UCSD-AML1 (cell line): ENCODE measurements at regions not wholly inside any gene's neighbourhood (a gene's known extent, or its start where the extent isn't known, plus 50 kb on each side); places are given as distances from the start of the nearest gene placed in this dataset.

ENCODE experiments used
- DNase-seq: peaks from one replicate; lab custom pipeline; 2025; ENCODE audit not compliant: unreplicated experiment; lab: John Stamatoyannopoulos, UW

DNA sequence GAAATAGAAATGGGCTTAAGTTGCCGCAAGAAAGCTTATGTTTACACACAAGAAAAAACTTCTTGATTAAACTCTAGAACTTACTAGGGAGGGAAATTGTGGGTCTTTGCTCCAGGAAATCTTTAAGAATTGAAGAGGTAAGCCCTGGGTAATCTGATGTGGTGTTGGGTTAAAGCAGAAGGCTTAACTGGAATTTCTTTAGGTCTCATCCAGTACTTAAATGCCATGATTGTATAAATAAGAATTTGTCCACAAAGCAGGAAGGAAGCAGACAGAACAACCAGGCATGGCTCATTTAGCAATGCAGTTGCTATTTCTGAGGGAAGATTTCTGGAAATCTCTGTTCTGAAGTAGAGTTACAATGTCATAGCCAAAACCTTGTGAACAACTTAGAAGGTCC, 360.4 kb downstream of the KLF5 start:
- DNase-seq, result no peak

DNA sequence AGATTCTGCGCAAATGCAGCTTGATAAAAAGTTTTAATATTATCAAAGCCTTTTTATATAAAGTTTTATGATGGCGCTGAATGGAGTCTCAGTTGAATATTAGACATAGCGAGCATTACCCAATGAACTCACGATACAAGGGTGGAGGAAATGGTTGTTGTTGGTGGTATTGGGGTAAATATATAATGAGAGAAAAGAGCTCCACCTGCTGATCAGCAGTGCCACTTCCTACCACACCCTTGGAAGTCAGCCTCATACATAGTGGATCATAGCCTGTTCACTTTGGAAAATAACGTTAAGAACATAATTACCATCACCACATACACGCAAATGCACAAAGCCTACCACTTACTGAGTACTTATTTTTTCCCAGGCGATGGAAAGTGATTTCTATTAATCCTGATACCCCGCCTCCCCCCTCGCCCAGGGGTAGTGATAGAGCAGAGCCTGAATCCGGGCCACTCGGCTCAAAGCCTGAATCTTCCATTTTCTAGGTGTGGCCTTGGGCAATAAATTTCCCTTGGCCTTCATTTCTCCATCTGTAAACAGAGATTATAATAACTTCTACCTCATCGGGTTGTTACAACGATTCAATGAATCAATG, 358.3 kb downstream of the KLF5 start:
- no peak for DNase-seq

- DNase-seq, result no peak
These were observed 357.3 kb downstream of the KLF5 start for GRCh38 chr13:73416093-73416492.

DNA sequence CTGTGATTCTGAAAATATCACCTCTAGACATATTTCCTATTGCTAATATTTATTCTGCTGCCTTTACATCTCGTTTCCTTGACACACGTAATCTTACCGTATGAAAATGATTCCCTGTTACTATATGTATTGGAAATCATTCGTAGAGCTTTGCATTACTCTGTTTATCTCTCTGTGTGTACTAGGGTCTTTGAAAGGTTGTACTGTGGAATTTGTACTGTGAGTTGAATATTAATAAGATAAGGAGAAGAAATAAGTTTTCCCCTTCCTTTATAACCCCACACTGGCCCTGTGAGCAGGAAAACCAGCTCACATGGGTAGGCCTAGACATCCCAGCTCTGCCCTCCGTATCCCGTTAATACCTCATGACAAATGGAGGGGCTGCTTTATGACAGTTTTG, 354.9 kb downstream of the KLF5 start:
- DNase-seq, result no peak

DNA sequence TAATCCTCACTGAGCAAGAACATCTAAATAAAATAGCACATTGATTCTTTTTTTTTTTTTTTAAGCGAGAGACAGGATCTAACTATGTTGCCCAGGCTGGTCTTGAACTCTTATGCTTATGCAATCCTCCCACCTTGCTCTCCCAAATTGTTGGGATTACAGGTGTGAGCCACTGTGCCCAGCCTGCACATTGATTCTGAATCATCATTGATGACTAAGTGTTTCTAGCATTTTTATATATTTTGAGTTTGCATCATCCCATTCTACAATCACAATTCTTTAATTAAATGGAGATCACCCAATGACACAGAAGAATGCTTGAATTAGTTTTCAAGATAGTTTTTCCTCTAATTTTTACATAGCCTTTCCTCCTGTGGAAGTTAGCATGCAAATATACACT, 354.1 kb downstream of the KLF5 start:
- no peak for DNase-seq

DNA sequence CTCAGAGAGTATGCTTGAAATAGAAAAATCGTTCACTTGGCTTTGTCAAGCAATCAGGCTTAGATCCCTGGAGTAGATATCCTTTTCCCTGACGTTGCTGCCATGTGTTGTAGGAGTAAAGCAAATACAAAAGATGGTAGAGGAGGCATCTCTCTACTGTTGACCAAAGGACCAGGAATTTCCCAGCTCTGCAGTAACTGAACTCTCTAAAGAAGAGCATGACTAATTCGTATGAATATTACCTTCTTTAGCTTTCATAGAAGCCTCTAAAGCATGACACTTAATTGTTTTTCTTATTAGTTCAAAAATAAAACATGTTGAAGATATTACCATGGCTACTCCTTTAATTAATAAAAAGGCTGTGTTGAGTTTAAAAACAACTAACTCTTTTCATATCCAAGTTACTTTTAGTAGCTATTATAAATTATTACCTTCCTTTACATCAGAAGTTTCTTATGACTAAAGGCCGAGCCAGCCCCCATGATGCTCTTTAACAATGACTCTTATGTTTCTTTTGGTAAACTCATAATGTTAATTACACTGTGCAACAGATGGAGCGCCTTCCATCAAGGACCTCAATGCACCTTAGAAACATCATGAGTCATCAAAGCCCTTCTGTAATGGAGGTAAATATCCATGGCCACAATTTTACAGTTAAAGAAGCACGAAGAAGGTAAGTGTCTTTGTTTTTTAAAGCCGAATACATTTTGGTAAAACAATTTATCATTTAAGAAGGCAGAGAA, 352.4 kb downstream of the KLF5 start:
- no peak for DNase-seq

DNA sequence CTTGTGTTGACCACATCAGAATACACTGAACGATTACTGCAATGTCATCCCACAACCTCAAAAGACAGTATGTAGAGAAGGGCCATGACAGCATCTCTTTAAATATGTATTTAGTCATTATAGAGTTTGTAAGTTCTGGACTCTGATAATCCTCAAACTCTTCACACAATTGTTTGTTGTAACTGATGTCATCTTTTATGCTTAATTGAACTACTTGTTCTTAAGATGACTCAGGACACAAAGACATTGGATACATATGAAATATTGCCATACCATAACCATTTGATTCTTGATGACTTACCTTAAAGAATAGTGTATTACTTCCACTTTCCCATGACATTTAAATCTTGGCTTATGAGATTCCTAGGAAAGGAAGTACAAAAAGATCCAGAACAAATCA, 347.6 kb downstream of the KLF5 start:
- DNase-seq, result no peak

DNA sequence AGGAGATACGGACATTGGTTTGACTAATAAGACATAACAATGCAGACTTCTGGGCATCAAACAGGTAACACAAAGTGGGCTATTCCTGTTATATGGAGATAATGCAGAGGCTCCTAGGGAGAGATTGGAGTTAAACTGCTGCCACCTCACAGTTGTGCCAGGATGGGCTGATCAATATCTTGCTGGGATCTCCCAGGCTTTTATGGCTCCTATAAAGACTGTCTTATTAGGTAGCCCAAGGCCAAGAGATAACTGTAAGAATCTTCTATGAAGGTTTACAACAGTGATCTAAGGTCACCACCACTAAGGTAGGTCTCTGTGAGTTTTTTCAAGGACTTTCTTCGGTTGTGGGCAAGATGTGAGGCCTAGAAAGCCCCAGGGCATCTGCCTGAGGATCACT, 345.8 kb downstream of the KLF5 start:
- no peak for DNase-seq

DNA sequence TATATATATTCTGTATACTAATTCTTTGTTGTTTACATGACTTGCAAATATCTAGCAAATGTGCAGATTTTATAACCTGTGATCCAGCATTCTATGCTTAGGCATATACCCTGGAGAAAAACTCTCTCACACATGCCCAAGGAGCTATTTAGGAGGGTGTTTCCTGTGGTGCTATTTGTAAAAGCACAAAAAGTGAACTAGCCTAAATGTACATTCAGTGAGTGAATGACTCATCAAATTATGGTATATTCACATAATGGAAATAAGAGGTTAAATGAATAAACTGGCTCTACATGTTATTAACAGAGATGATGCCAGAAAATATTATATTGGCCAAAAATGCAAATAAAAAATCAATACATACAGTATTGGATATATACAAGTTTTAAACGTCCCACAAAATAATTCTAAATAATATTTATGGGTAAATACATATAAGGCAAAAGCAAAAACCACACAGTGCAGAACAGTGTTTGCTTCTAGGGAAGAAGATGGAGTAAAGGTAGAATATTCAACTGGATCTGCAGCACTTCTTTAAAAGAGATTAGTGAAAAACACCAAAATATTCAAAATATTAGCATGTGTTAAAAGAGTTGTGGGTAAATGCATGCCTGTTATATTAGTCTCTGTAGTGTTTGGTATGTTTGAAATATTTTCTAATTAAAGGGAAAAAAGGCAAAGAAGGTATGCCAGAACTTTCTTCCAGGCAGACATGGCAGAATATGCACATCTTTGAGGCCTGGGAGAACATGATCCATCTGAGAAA, 344.7 kb downstream of the KLF5 start:
- no peak for DNase-seq

DNA sequence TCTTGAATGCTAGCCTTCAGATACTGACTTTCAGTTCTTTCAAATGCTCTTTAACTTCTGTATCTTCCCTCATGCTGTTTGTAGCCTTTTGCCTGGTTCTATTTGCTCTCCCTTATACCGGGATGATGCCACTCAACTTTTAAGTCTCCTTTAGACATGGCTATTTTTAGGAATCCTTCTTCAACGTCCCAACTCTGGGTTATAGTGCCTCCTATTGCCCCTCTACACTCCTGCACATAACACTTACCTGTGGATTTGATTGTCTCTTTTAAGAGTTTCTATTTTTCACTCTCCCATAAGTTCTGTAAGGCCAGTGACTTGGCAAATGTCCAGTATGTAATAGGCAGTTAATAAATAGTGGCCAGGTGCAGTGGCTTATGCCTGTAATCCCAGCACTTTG, 343.0 kb downstream of the KLF5 start:
- no peak for DNase-seq

DNA sequence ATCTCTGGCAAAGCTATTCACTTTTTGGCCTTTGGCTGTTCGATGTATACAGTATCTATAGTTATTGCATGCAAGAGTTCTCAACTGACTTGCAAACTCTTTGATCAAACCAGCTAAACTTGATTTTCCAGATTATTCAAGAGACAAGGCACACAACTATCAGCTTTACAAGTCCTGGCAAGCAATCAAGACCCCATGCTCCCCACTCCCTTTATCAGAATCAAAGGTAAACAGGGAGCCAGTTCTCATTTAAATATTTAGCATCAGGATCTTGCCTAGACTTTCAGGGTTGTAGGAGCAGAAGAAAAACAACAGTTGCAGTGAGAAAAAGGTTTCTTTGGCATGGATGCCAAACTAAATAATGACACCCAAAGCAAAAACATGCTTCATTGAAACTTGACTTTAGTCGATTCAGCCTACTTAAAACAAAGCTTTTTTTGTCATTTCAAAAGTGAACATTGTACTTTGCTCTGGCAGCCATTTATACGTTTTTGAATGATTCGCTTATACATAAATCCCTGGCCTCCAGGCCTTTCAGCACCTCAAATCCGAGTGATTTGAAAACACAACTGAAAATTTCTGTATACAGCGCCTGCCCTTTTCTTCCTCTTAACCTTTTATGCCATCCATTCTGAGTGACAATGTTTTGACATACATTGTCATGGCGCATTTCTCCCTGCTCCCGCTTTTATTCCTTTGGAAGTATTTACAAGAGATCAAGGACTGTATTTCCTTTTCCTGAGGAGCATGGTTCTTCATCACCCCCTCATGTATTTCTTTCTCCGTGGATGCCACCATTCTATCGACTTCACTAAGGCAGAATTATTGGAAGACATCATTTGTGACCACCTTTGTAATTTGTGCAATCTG, 340.8 kb downstream of the KLF5 start:
- DNase-seq, result no peak

- DNase-seq, result no peak
These were observed 338.9 kb downstream of the KLF5 start for GRCh38 chr13:73397496-73398305.

- DNase-seq, result no peak
These were observed 335.3 kb downstream of the KLF5 start for GRCh38 chr13:73394066-73394465.

DNA sequence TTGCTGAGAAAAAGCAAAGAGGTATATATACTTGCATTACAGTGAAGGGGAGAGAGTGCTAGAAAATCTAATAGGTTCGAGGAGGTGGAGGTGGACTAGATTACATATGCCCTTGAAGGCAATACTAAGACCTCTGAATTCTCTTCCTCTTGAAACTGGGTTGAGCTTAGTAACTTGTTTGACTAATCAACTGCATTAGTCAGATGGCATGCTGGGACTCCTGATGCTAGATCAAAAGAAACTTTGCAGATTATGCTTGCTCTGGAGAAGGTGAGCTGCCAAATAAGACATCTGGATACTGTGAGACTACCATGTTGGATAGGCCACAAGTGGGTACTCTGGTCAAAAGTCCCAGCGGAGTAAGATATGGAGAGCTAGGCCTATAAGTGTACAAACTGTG, 331.3 kb downstream of the KLF5 start:
- no peak for DNase-seq

- no peak for DNase-seq
These were observed 329.8 kb downstream of the KLF5 start for GRCh38 chr13:73388586-73388985.

DNA sequence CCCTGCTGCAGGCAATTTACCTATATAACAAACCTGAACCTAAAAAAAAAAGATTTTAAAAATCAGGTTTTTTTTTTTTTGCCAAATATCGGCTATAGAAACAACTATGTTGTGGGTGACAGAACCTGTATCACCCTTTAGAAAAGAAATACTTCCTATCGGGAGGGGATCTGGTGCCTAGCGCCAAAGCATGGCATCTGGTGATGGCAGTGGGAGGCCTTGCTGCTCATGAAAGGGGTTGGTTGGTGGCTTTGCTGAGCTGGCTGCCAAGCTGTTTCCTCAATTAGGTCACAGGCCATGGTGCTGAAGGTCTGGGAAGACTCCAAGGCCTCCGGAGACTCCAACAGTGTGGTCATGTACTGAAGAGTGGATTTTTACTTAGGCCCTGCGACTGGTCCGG, 328.5 kb downstream of the KLF5 start:
- DNase-seq, result no peak

GRCh38 chr13:73385848-73386247, 327.0 kb downstream of the KLF5 start:
- no peak for DNase-seq

GRCh38 chr13:73372666-73373627, 314.1 kb downstream of the KLF5 start:
- DNase-seq, result no peak

- no peak for DNase-seq
These were observed 311.3 kb downstream of the KLF5 start for GRCh38 chr13:73370066-73370465.
